Neural cell (in vitro differentiated cells): ENCODE measurements at regions not wholly inside any gene's neighbourhood (a gene's known extent, or its start where the extent isn't known, plus 50 kb on each side); places are given as distances from the start of the nearest gene placed in this dataset.

Experiments
- H2AFZ ChIP-seq: fragments of 200-600, 300-800 bp; sonication (generic), shearing (Covaris generic); 2 replicates; pipeline ENCODE4 v1.6.0; 2014; ENCODE audit warnings: low read depth, mild to moderate bottlenecking, antibody characterized with exemption, low read length, moderate library complexity
- H3F3A ChIP-seq: fragments of 200-600 bp; shearing (Covaris generic); 2 replicates; pipeline ENCODE4 v1.6.1; 2016; ENCODE audit warnings: mild to moderate bottlenecking, moderate library complexity, mixed read lengths, antibody characterized with exemption, low read length; ENCODE audit not compliant: insufficient read depth, poor library complexity, severe bottlenecking
- H3K27ac ChIP-seq: fragments of 200-600, 300-800 bp; sonication (generic), shearing (Covaris generic); 2 replicates; pipeline ENCODE4 v1.5.1; 2014; ENCODE audit warnings: mild to moderate bottlenecking, low read length, moderate library complexity
- H3K27me3 ChIP-seq: fragments of 300-800, 200-600 bp; sonication (generic), shearing (Covaris generic); 2 replicates; pipeline ENCODE4 v1.6.0; 2014; ENCODE audit warnings: mild to moderate bottlenecking, low read depth, low read length, moderate library complexity; ENCODE audit not compliant: insufficient read depth
- H3K36me3 ChIP-seq: fragments of 300-800, 200-600 bp; sonication (generic), shearing (Covaris generic); 2 replicates; pipeline ENCODE4 v1.5.1; 2014; ENCODE audit warnings: mild to moderate bottlenecking, antibody characterized with exemption, low read length, moderate library complexity; ENCODE audit not compliant: insufficient read depth
- H3K4me2 ChIP-seq: fragments of 300-800, 200-600 bp; sonication (generic), shearing (Covaris generic); 2 replicates; pipeline ENCODE4 v1.6.0; 2014; ENCODE audit warnings: mild to moderate bottlenecking, low read length
- H3K4me3 ChIP-seq: fragments of 300-800, 200-600 bp; sonication (generic), shearing (Covaris generic); 2 replicates; pipeline ENCODE4 v1.5.1; 2014; ENCODE audit warnings: mild to moderate bottlenecking, low read length, moderate library complexity
- H3K79me2 ChIP-seq: fragments of 200-600 bp; shearing (Covaris generic); replicated peaks from 2 replicates; pipeline ENCODE4 v1.6.0; 2014; ENCODE audit warnings: mild to moderate bottlenecking, low read length, moderate library complexity; ENCODE audit not compliant: insufficient read depth
- H3K9ac ChIP-seq: fragments of 300-800, 200-600 bp; sonication (generic), shearing (Covaris generic); 2 replicates; pipeline ENCODE4 v1.6.1; 2016; ENCODE audit warnings: mild to moderate bottlenecking, low read length, mixed read lengths
- H3K9me2 ChIP-seq: fragments of 200-600 bp; shearing (Covaris generic); 2 replicates; pipeline ENCODE4 v1.6.1; 2016; ENCODE audit warnings: mild to moderate bottlenecking, low read length, mixed read lengths; ENCODE audit not compliant: insufficient read depth
- H3K9me3 ChIP-seq: fragments of 200-600, 300-800 bp; sonication (generic), shearing (Covaris generic); 2 replicates; pipeline ENCODE4 v1.6.1; 2016; ENCODE audit warnings: mild to moderate bottlenecking, mixed run types, low read length, moderate library complexity, mixed read lengths
- H4K20me1 ChIP-seq: fragments of 200-600 bp; shearing (Covaris generic); 2 replicates; pipeline ENCODE4 v1.6.1; 2016; ENCODE audit warnings: mild to moderate bottlenecking, mixed run types; ENCODE audit not compliant: insufficient read depth
- CTCF ChIP-seq: fragments of 450-650 bp; IDR thresholded peaks from 2 replicates; pipeline ENCODE4 v1.5.1; 2014; ENCODE audit warnings: antibody characterized with exemption, mild to moderate bottlenecking, moderate library complexity; ENCODE audit not compliant: poor library complexity, severe bottlenecking
- EP300 ChIP-seq: fragments of 450-650 bp; conservative IDR thresholded peaks from 2 replicates; pipeline ENCODE4 v1.6.1; 2014; ENCODE audit warnings: antibody characterized with exemption, mild to moderate bottlenecking, moderate library complexity; ENCODE audit not compliant: poor library complexity, severe bottlenecking
- EZH2 ChIP-seq: fragments of 200-600, 300-800 bp; shearing (Covaris generic), sonication (generic); IDR thresholded peaks from 2 replicates; pipeline ENCODE4 v1.6.1; 2014; ENCODE audit warnings: antibody characterized with exemption, low read length, borderline replicate concordance, mild to moderate bottlenecking; ENCODE audit not compliant: insufficient read depth, poor library complexity, severe bottlenecking
- MXI1 ChIP-seq: fragments of 450-650 bp; conservative IDR thresholded peaks from 2 replicates; pipeline ENCODE4 v1.6.1; 2014; ENCODE audit warnings: antibody characterized with exemption, mild to moderate bottlenecking; ENCODE audit not compliant: poor library complexity, severe bottlenecking
- POLR2AphosphoS5 ChIP-seq: IDR thresholded peaks from 2 replicates; pipeline ENCODE4 v1.6.1; 2012
- RAD21 ChIP-seq: fragments of 450-650 bp; conservative IDR thresholded peaks from 2 replicates; pipeline ENCODE4 v1.6.1; 2014; ENCODE audit warnings: antibody characterized with exemption, mild to moderate bottlenecking, moderate library complexity
- REST ChIP-seq: IDR thresholded peaks from 2 replicates; pipeline ENCODE4 v1.6.1; 2012; ENCODE audit warnings: borderline replicate concordance
- SMC3 ChIP-seq: fragments of 450-650 bp; conservative IDR thresholded peaks from 2 replicates; pipeline ENCODE4 v1.6.1; 2014; ENCODE audit warnings: antibody characterized with exemption, mild to moderate bottlenecking, moderate library complexity; ENCODE audit not compliant: poor library complexity
- TAF1 ChIP-seq: IDR thresholded peaks from 2 replicates; pipeline ENCODE4 v1.6.1; 2012; ENCODE audit warnings: low read depth

- Histone ChIP-seq H3K9me2 (no peaks in the 10 kb centered on the region), H3K36me3 (no peaks in the 10 kb centered on the region), H3K4me2 (no peak overlapping the region), H4K20me1 (no peaks in the 10 kb centered on the region), H3K27ac (no peak overlapping the region), H3K79me2 (no peaks in the 10 kb centered on the region), H3F3A (no peaks in the 10 kb centered on the region), H3K9me3 (no peaks in the 10 kb centered on the region), H3K4me3 (no peak overlapping the region), H3K27me3 (no peaks in the 10 kb centered on the region), H2AFZ (no peak overlapping the region), H3K9ac (no peak overlapping the region)
- TF ChIP-seq MXI1 = no peak
- no peak for TF ChIP-seq EZH2
- TF ChIP-seq SMC3 = no peak
- TF ChIP-seq POLR2AphosphoS5 = no peak
- no peak for TF ChIP-seq EP300
- TF ChIP-seq CTCF = no peak
- no peak for TF ChIP-seq RAD21
- TF ChIP-seq REST = no peak
- no peak for TF ChIP-seq TAF1
Measured at GRCh38 chr9:28155067-28155466, 581.8 kb upstream of the C9orf72 start.

GRCh38 chr9:28155671-28156070, 582.4 kb upstream of the C9orf72 start:
- H3K36me3 ChIP-seq = no peaks in the 10 kb centered on the region
- H4K20me1 ChIP-seq = no peaks in the 10 kb centered on the region
- no peaks in the 10 kb centered on the region for H3F3A ChIP-seq
- H3K27ac ChIP-seq = no peak overlapping the region
- TF ChIP-seq MXI1 = no peak
- no peak for TF ChIP-seq TAF1
- no peak for TF ChIP-seq CTCF
- TF ChIP-seq REST = no peak
- TF ChIP-seq RAD21 = no peak
- TF ChIP-seq EZH2 = no peak
- TF ChIP-seq SMC3 = no peak
- TF ChIP-seq POLR2AphosphoS5 = no peak
- TF ChIP-seq EP300 = no peak
- H3K4me3 ChIP-seq = no peak overlapping the region
- H3K27me3 ChIP-seq = no peaks in the 10 kb centered on the region
- H3K79me2 ChIP-seq = no peaks in the 10 kb centered on the region
- no peaks in the 10 kb centered on the region for H3K9me2 ChIP-seq
- no peak overlapping the region for H3K9ac ChIP-seq
- no peak overlapping the region for H2AFZ ChIP-seq
- H3K4me2 ChIP-seq = no peak overlapping the region
- no peaks in the 10 kb centered on the region for H3K9me3 ChIP-seq
